Lung (tissue), 11 donors: ENCODE measurements at regions not wholly inside any gene's neighbourhood (a gene's known extent, or its start where the extent isn't known, plus 50 kb on each side); places are given as distances from the start of the nearest gene placed in this dataset.

ENCODE experiments used
- ATAC-seq: fragments of 200-7000 bp; cut with Tn5 transposase; one replicate; pipeline ENCODE4 v1.9.1; 2020; ENCODE audit warnings: moderate number of reproducible peaks; ENCODE audit not compliant: insufficient read depth, low FRiP score
- DNase-seq, 3 donors: peaks; one replicate each; pipeline ENCODE4 v3.0.0-alpha.2; 2013 to 2017
- H3K27ac ChIP-seq, 2 donors: one replicate each; pipeline ENCODE4 v1.5.1; 2013; ENCODE audit warnings: mild to moderate bottlenecking in 2 of 2, moderate library complexity in 2 of 2, control low read depth in 1 of 2, inconsistent platforms in 1 of 2, low read depth in 1 of 2, low read length in 1 of 2
- H3K27me3 ChIP-seq, 3 donors: one replicate each; pipeline ENCODE4 v1.5.1; 2013; ENCODE audit warnings: low read length in 2 of 3; ENCODE audit not compliant: control insufficient read depth in 3 of 3, insufficient read depth in 3 of 3
- H3K36me3 ChIP-seq, 4 donors: one replicate each; pipeline ENCODE4 v1.5.1; 2013; ENCODE audit warnings: low read length in 4 of 4, mild to moderate bottlenecking in 1 of 4, moderate library complexity in 1 of 4; ENCODE audit not compliant: control insufficient read depth in 4 of 4, insufficient read depth in 4 of 4
- H3K4me1 ChIP-seq, 5 donors: one replicate each; pipeline ENCODE4 v1.5.1; 2013; ENCODE audit warnings: low read length in 5 of 5, mild to moderate bottlenecking in 2 of 5, moderate library complexity in 1 of 5; ENCODE audit not compliant: control insufficient read depth in 5 of 5, insufficient read depth in 5 of 5
- H3K4me3 ChIP-seq: one replicate; pipeline ENCODE4 v1.5.1; 2013; ENCODE audit warnings: mild to moderate bottlenecking, control low read depth, moderate library complexity
- H3K9ac ChIP-seq, 2 donors: one replicate each; pipeline ENCODE4 v1.5.1; 2013; ENCODE audit warnings: low read length in 2 of 2, control low read depth in 1 of 2; ENCODE audit not compliant: insufficient read depth in 1 of 2
- H3K9me3 ChIP-seq, 4 donors: one replicate each; pipeline ENCODE4 v1.5.1; 2013; ENCODE audit warnings: low read length in 3 of 4, mild to moderate bottlenecking in 1 of 4, moderate library complexity in 1 of 4; ENCODE audit not compliant: control insufficient read depth in 4 of 4, insufficient read depth in 3 of 4
- CTCF ChIP-seq: IDR thresholded peaks from 2 replicates; pipeline ENCODE4 v1.5.1; 2012; ENCODE audit warnings: mild to moderate bottlenecking; ENCODE audit errors: control extremely low read depth, extremely low read depth
- WGBS, 2 donors: extraction: QIAGEN DNeasy Blood & Tissue Kit; methylation state at CpG; one replicate each; pipeline ENCODE4 v1.1.7; 2013; 5-methylcytosine and 5-hydroxymethylcytosine counted together
- donor health status: control.
- donor health status: control.
- donor health status: Bipolar disorder and iron deficiency.
- donor health status: healthy.
- donor health status: DM: yes; HTN: yes; CAD: no.

- no peaks in the 10 kb centered on the region for H3K27me3 ChIP-seq
- WGBS, 2 donors, result 92 to 100% methylated on average over 1 of the region's 1 CpG
- H3K9me3 ChIP-seq, result peaks cover 0 to 4% (median 0%) of the 10 kb centered on the region in 4 donors
- no peak for DNase-seq
- H3K4me1 ChIP-seq, result no peaks in the 10 kb centered on the region
- H3K27ac ChIP-seq, result no peak overlapping the region
- no peaks in the 10 kb centered on the region for H3K36me3 ChIP-seq
- ATAC-seq, result no peak
- no peak overlapping the region for H3K9ac ChIP-seq
- no peak overlapping the region for H3K4me3 ChIP-seq
- no peak for TF ChIP-seq CTCF
These were observed 1296.5 kb downstream of the MRPL39 start for GRCh38 chr21:24310788-24311187.

GRCh38 chr21:24308183-24308582 lies 1299.1 kb downstream of the MRPL39 start:
- Histone ChIP-seq H3K27ac (no peak overlapping the region), H3K9me3 (peaks cover 0 to 4% (median 0%) of the 10 kb centered on the region in 4 donors), H3K9ac (no peak overlapping the region), H3K4me1 (no peaks in the 10 kb centered on the region), H3K4me3 (no peak overlapping the region), H3K27me3 (no peaks in the 10 kb centered on the region), H3K36me3 (no peaks in the 10 kb centered on the region)
- no peak for TF ChIP-seq CTCF
- no peak for ATAC-seq
- DNase-seq, result no peak

- ATAC-seq (no peak), DNase-seq (no peak)
- H3K9me3 ChIP-seq, result no peaks in the 10 kb centered on the region
- no peaks in the 10 kb centered on the region for H3K36me3 ChIP-seq
- no peaks in the 10 kb centered on the region for H3K27me3 ChIP-seq
- no peaks in the 10 kb centered on the region for H3K4me1 ChIP-seq
- no peak overlapping the region for H3K4me3 ChIP-seq
- no peak overlapping the region for H3K9ac ChIP-seq
- no peak for TF ChIP-seq CTCF
- H3K27ac ChIP-seq, result no peak overlapping the region
These were observed 1304.9 kb downstream of the MRPL39 start for GRCh38 chr21:24302400-24302799.

GRCh38 chr21:24298040-24298439 lies 1309.2 kb downstream of the MRPL39 start:
- H3K9me3 ChIP-seq, result no peaks in the 10 kb centered on the region
- H3K36me3 ChIP-seq, result no peaks in the 10 kb centered on the region
- H3K27ac ChIP-seq, result no peak overlapping the region
- ATAC-seq (no peak), DNase-seq (no peak)
- WGBS, 2 donors, result 79 to 89% methylated on average over 1 of the region's 1 CpG
- no peaks in the 10 kb centered on the region for H3K4me1 ChIP-seq
- no peak overlapping the region for H3K4me3 ChIP-seq
- no peak overlapping the region for H3K9ac ChIP-seq
- peaks cover 0 to 2% (median 0%) of the 10 kb centered on the region in 3 donors for H3K27me3 ChIP-seq
- no peak for TF ChIP-seq CTCF
